ENCODE measurements at regions not wholly inside any gene's neighbourhood (a gene's known extent, or its start where the extent isn't known, plus 50 kb on each side); places are given as distances from the start of the nearest gene placed in this dataset.
"Not testable (repeated sequence)": the region's sequence is repeated elsewhere in the genome, so short reads cannot be mapped to it uniquely, and the experiment has no call there.

- not testable (repeated sequence) for TF ChIP-seq CTCF, POLR2A (IDR thresholded peaks at IDR 0.05)
Measured at GRCh38 chr12:9468144-9468543, 139.6 kb downstream of the KLRB1 start.
